ENCODE measurements at regions not wholly inside any gene's neighbourhood (a gene's known extent, or its start where the extent isn't known, plus 50 kb on each side); places are given as distances from the start of the nearest gene placed in this dataset.

GRCh38 chr12:113634474-113634873 lies 162.8 kb upstream of the LHX5 start:
- H3K9ac ChIP-seq (ENCODE audit: extremely low read depth, low read length, poor library complexity, severe bottlenecking): no peak overlapping the region

DNA sequence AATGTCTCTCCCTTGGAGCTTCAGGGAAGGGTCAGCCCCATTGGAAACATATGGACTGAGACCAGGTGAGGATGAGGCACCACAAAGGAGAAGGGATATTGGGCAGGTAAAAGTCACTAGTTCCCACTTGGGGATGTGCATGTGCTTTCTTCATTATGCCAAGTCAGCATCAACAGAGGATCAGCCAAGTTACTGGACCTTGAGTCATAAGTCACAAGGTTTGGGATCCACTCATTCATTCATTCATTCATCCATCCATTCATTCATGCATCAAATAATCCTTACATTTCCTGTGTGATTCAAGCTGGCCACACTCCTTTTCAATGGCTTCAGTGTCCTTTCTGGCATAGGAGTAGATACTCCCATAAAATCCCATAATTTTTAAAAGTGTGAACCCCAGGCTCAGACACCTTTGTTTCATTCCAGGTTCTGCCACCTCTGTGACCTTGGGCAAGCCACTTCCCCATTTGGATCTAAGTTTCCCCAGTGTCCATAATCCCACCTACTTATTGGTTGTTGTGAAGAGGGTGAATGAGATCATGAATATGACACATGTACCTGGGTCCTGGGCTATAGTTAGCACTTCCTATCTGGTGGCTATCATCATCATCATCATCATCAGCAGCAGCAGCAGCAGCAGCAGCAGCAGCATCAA lies 162.1 kb upstream of the LHX5 start:
- DNase-seq: no peak
- TF ChIP-seq, protein P1, sequence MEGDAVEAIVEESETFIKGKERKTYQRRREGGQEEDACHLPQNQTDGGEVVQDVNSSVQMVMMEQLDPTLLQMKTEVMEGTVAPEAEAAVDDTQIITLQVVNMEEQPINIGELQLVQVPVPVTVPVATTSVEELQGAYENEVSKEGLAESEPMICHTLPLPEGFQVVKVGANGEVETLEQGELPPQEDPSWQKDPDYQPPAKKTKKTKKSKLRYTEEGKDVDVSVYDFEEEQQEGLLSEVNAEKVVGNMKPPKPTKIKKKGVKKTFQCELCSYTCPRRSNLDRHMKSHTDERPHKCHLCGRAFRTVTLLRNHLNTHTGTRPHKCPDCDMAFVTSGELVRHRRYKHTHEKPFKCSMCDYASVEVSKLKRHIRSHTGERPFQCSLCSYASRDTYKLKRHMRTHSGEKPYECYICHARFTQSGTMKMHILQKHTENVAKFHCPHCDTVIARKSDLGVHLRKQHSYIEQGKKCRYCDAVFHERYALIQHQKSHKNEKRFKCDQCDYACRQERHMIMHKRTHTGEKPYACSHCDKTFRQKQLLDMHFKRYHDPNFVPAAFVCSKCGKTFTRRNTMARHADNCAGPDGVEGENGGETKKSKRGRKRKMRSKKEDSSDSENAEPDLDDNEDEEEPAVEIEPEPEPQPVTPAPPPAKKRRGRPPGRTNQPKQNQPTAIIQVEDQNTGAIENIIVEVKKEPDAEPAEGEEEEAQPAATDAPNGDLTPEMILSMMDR (conservative IDR thresholded peaks at IDR 0.05): no peak
- peaks cover 21% of the 10 kb centered on the region for H3K9me3 Mint-ChIP-seq
- H3K27me3 Mint-ChIP-seq (ENCODE audit: insufficient read depth): peaks cover 43% of the 10 kb centered on the region
- H3K4me1 Mint-ChIP-seq: peaks cover 3% of the 10 kb centered on the region
- Histone ChIP-seq H3K9me3 (ENCODE audit: control insufficient read depth, low read length) (peaks cover 7% of the 10 kb centered on the region), H3K36me3 (ENCODE audit: control insufficient read depth, insufficient read depth, low read length) (no peaks in the 10 kb centered on the region), H3K4me3 (ENCODE audit: low read length) (no peak overlapping the region), H3K4me1 (ENCODE audit: control insufficient read depth, insufficient read depth, low read length) (no peaks in the 10 kb centered on the region), H3K27me3 (ENCODE audit: control insufficient read depth, insufficient read depth, low read length, poor library complexity, severe bottlenecking) (peaks cover 4% of the 10 kb centered on the region), H3K9ac (ENCODE audit: extremely low read depth, low read length, poor library complexity, severe bottlenecking) (no peak overlapping the region), H3K27ac (ENCODE audit: low read depth, low read length) (no peak overlapping the region)
- H3K27ac Mint-ChIP-seq: no peak overlapping the region
- H3K36me3 Mint-ChIP-seq (ENCODE audit: low read depth): no peaks in the 10 kb centered on the region
- H3K4me3 Mint-ChIP-seq: no peak overlapping the region

More at GRCh38 chr12:113634474-113634873, 162.8 kb upstream of the LHX5 start:
- no peak for DNase-seq
- H3K27me3 Mint-ChIP-seq (ENCODE audit: insufficient read depth): peaks cover 44% of the 10 kb centered on the region
- no peaks in the 10 kb centered on the region for H3K36me3 ChIP-seq (ENCODE audit: control insufficient read depth, insufficient read depth, low read length)
- H3K36me3 Mint-ChIP-seq (ENCODE audit: low read depth): no peaks in the 10 kb centered on the region
- no peak overlapping the region for H3K27ac Mint-ChIP-seq
- H3K27me3 ChIP-seq (ENCODE audit: control insufficient read depth, insufficient read depth, low read length, poor library complexity, severe bottlenecking): peaks cover 10% of the 10 kb centered on the region
- TF ChIP-seq, protein P1 (conservative IDR thresholded peaks at IDR 0.05): no peak
- H3K9me3 Mint-ChIP-seq: peaks cover 18% of the 10 kb centered on the region
- H3K27ac ChIP-seq (ENCODE audit: low read depth, low read length): no peak overlapping the region
- no peak overlapping the region for H3K4me3 ChIP-seq (ENCODE audit: low read length)
- 77 to 83% methylated on average over 4 to 5 of the region's 6 CpGs for whole genome bisulfite sequencing, 2 experiments (ENCODE audit: insufficient coverage in 1 of 2, insufficient read length in 1 of 2)
- peaks cover 3% of the 10 kb centered on the region for H3K4me1 Mint-ChIP-seq
- H3K4me3 Mint-ChIP-seq: no peak overlapping the region
- H3K9me3 ChIP-seq (ENCODE audit: control insufficient read depth, low read length): peaks cover 7% of the 10 kb centered on the region
- H3K4me1 ChIP-seq (ENCODE audit: control insufficient read depth, insufficient read depth, low read length): no peaks in the 10 kb centered on the region

GRCh38 chr12:113630625-113631024 lies 159.0 kb upstream of the LHX5 start:
- Histone ChIP-seq H3K9ac (ENCODE audit: extremely low read depth, low read length, poor library complexity, severe bottlenecking) (no peak overlapping the region), H3K27ac (ENCODE audit: low read depth, low read length) (no peak overlapping the region), H3K36me3 (ENCODE audit: control insufficient read depth, insufficient read depth, low read length) (no peaks in the 10 kb centered on the region), H3K27me3 (ENCODE audit: control insufficient read depth, insufficient read depth, low read length, poor library complexity, severe bottlenecking) (no peaks in the 10 kb centered on the region), H3K4me1 (ENCODE audit: control insufficient read depth, insufficient read depth, low read length) (no peaks in the 10 kb centered on the region), H3K9me3 (ENCODE audit: control insufficient read depth, low read length) (peaks cover 17% of the 10 kb centered on the region), H3K4me3 (ENCODE audit: low read length) (no peak overlapping the region)
- peaks cover 44% of the 10 kb centered on the region for H3K9me3 Mint-ChIP-seq
- H3K4me1 Mint-ChIP-seq: no peaks in the 10 kb centered on the region
- H3K27me3 Mint-ChIP-seq (ENCODE audit: insufficient read depth): peaks cover 38% of the 10 kb centered on the region
- no peaks in the 10 kb centered on the region for H3K36me3 Mint-ChIP-seq (ENCODE audit: low read depth)
- TF ChIP-seq, protein P1 (conservative IDR thresholded peaks at IDR 0.05): no peak
- H3K4me3 Mint-ChIP-seq: no peak overlapping the region
- H3K27ac Mint-ChIP-seq: no peak overlapping the region
- DNase-seq: no peak
